H1 (cell line): ENCODE measurements at regions not wholly inside any gene's neighbourhood (a gene's known extent, or its start where the extent isn't known, plus 50 kb on each side); places are given as distances from the start of the nearest gene placed in this dataset.

ENCODE experiments used
- ATF2 ChIP-seq: IDR thresholded peaks from 2 replicates; pipeline ENCODE4 v1.6.1; 2012; ENCODE audit warnings: low read length, inconsistent platforms
- CEBPB ChIP-seq: IDR thresholded peaks from 2 replicates; pipeline ENCODE4 v1.6.1; 2012; ENCODE audit warnings: low read depth, low read length
- CHD7 ChIP-seq: fragments of 300-600 bp; sonication (generic); IDR thresholded peaks from 2 replicates; pipeline ENCODE4 v1.7.1; 2012; ENCODE audit warnings: low read length, moderate library complexity, mild to moderate bottlenecking, inconsistent platforms; ENCODE audit not compliant: insufficient replicate concordance
- E2F6 ChIP-seq: IDR thresholded peaks from 2 replicates; pipeline ENCODE4 v1.6.1; 2012; ENCODE audit warnings: inconsistent platforms
- EGR1 ChIP-seq: IDR thresholded peaks from 2 replicates; pipeline ENCODE4 v1.6.1; 2011; ENCODE audit warnings: low read depth, low read length, borderline replicate concordance
- HDAC2 ChIP-seq, 2 experiments: fragments of 300-600 bp in 1 of 2; sonication (generic) in 1 of 2; IDR thresholded peaks; 2 replicates each; pipeline ENCODE4 v1.6.1; 2011 to 2012; ENCODE audit warnings: low read depth in 2 of 2, low read length in 2 of 2, mild to moderate bottlenecking in 2 of 2, moderate library complexity in 2 of 2, borderline replicate concordance in 1 of 2, inconsistent platforms in 1 of 2
- HDAC6 ChIP-seq: IDR thresholded peaks from one replicate; pipeline ENCODE4 v1.7.1; 2012; ENCODE audit warnings: low read depth, mild to moderate bottlenecking, inconsistent platforms, low read length, moderate library complexity
- NANOG ChIP-seq: IDR thresholded peaks from 2 replicates; pipeline ENCODE4 v1.6.1; 2011; ENCODE audit warnings: low read length, low read depth, mild to moderate bottlenecking, inconsistent platforms; ENCODE audit not compliant: insufficient read depth, poor library complexity, severe bottlenecking
- POLR2A ChIP-seq, 2 experiments: IDR thresholded peaks; 1 replicate in 1 of 2; 2 replicates in 1 of 2; pipeline ENCODE4 v1.6.1; 2011; ENCODE audit warnings: low read depth in 2 of 2, low read length in 2 of 2, mild to moderate bottlenecking in 2 of 2; ENCODE audit errors: control extremely low read depth in 1 of 2
- SIX5 ChIP-seq: IDR thresholded peaks from 2 replicates; pipeline ENCODE4 v1.6.1; 2011; ENCODE audit warnings: mild to moderate bottlenecking, low read depth, low read length

- TF ChIP-seq CHD7 (no peak), ATF2 (no peak), POLR2A (IDR thresholded peaks at IDR 0.05; ENCODE audit: control extremely low read depth in 1 of 2, low read depth in 2 of 2, low read length in 2 of 2) (no peak), NANOG (no peak), SIX5 (no peak), EGR1 (no peak), HDAC6 (no peak), CEBPB (no peak), HDAC2 (IDR thresholded peaks at IDR 0.05; ENCODE audit: borderline replicate concordance in 1 of 2, low read depth in 2 of 2, low read length in 2 of 2) (no peak), E2F6 (no peak)
These were observed 175.1 kb downstream of the MFSD1 start (continued) for GRCh38 chr3:158976966-158977365.
